Loucy (cell line): ENCODE measurements at regions not wholly inside any gene's neighbourhood (a gene's known extent, or its start where the extent isn't known, plus 50 kb on each side); places are given as distances from the start of the nearest gene placed in this dataset.

ENCODE experiments used
- H2AFZ ChIP-seq: fragments of 200-600 bp; sonication (generic); 2 replicates; pipeline ENCODE4 v1.6.0; 2016; ENCODE audit warnings: antibody characterized with exemption, mild to moderate bottlenecking, low read length, moderate library complexity
- H3F3A ChIP-seq: fragments of 200-600 bp; 2 replicates; pipeline ENCODE4 v1.6.0; 2016; ENCODE audit warnings: antibody characterized with exemption, low read depth, mild to moderate bottlenecking
- H3K27me3 ChIP-seq: fragments of 200-600 bp; sonication (generic); 2 replicates; pipeline ENCODE4 v1.6.1; 2014; ENCODE audit warnings: low read length, mild to moderate bottlenecking; ENCODE audit not compliant: insufficient read depth, poor library complexity, severe bottlenecking
- H3K36me3 ChIP-seq: fragments of 200-600 bp; sonication (generic); 2 replicates; pipeline ENCODE4 v1.6.1; 2016; ENCODE audit warnings: low read length; ENCODE audit not compliant: insufficient read depth
- H3K4me1 ChIP-seq: fragments of 200-600 bp; sonication (generic); 2 replicates; pipeline ENCODE4 v1.5.1; 2014; ENCODE audit warnings: low read length, mild to moderate bottlenecking; ENCODE audit not compliant: insufficient read depth, poor library complexity, severe bottlenecking
- H3K4me2 ChIP-seq: fragments of 200-600 bp; sonication (generic); 2 replicates; pipeline ENCODE4 v1.6.0; 2014; ENCODE audit warnings: antibody characterized with exemption, low read length, low read depth, mild to moderate bottlenecking; ENCODE audit not compliant: poor library complexity, severe bottlenecking
- H3K4me3 ChIP-seq: fragments of 200-600 bp; sonication (generic); 2 replicates; pipeline ENCODE4 v1.5.1; 2014; ENCODE audit warnings: low read length, mild to moderate bottlenecking, mixed read lengths; ENCODE audit not compliant: poor library complexity, severe bottlenecking
- H3K79me2 ChIP-seq: fragments of 200-600 bp; sonication (generic); 2 replicates; pipeline ENCODE4 v1.6.1; 2014; ENCODE audit warnings: low read length; ENCODE audit not compliant: insufficient read depth
- H3K9ac ChIP-seq: fragments of 200-600 bp; sonication (generic); 2 replicates; pipeline ENCODE4 v1.6.0; 2014; ENCODE audit warnings: mild to moderate bottlenecking, low read depth, low read length, moderate library complexity; ENCODE audit not compliant: poor library complexity, severe bottlenecking
- H3K9me2 ChIP-seq: fragments of 200-600 bp; sonication (generic); replicated peaks from 2 replicates; pipeline ENCODE4 v1.6.1; 2016; ENCODE audit warnings: low read depth, low read length, mixed read lengths
- H3K9me3 ChIP-seq: fragments of 200-600 bp; sonication (generic); 2 replicates; pipeline ENCODE4 v1.6.1; 2014; ENCODE audit warnings: mild to moderate bottlenecking, antibody characterized with exemption, low read length, low read depth; ENCODE audit not compliant: insufficient read depth
- H4K20me1 ChIP-seq: fragments of 200-600 bp; sonication (generic); 2 replicates; pipeline ENCODE4 v1.6.0; 2014; ENCODE audit warnings: antibody characterized with exemption, low read length, mild to moderate bottlenecking; ENCODE audit not compliant: insufficient read depth, poor library complexity, severe bottlenecking
- CTCF ChIP-seq: fragments of 200-600 bp; sonication (generic); conservative IDR thresholded peaks from 2 replicates; pipeline ENCODE4 v1.5.1; 2014; ENCODE audit warnings: mild to moderate bottlenecking, antibody characterized with exemption, low read length
- EZH2phosphoT487 ChIP-seq: fragments of 200-600 bp; IDR thresholded peaks from 2 replicates; pipeline ENCODE4 v1.6.1; 2018; ENCODE audit warnings: antibody characterized with exemption, mild to moderate bottlenecking, moderate library complexity, borderline replicate concordance

DNA sequence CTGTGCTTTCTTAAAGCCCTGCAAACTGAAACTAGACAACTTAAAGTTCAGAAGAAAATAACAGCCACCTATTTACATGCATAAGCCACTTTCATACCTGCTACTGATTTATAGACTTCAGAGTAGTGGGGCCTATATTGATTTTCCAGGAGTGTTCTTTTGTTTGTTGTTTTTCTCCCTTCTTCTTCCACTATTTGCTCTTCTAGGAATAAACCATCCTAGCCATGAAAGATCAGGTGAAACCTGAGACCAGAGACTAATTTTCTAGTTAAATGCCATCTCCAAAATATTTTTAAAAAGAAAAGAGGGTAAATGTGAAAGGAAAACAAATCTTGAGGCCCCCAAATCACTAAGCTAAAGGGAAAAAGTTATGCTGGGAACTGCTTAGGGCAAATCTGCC is 72.4 kb upstream of the C1GALT1 start:
- no peak overlapping the region for H3K9ac ChIP-seq
- no peaks in the 10 kb centered on the region for H3K36me3 ChIP-seq
- H3K79me2 ChIP-seq = no peaks in the 10 kb centered on the region
- no peak overlapping the region for H3K4me2 ChIP-seq
- peaks cover 3% of the 10 kb centered on the region for H3K4me1 ChIP-seq
- H2AFZ ChIP-seq = no peak overlapping the region
- H3F3A ChIP-seq = no peaks in the 10 kb centered on the region
- no peaks in the 10 kb centered on the region for H3K9me2 ChIP-seq
- TF ChIP-seq CTCF (no peak), EZH2phosphoT487 (no peak)
- H3K9me3 ChIP-seq = peaks cover 6% of the 10 kb centered on the region; the same call in 1 of the 2 replicates
- H3K27me3 ChIP-seq = no peaks in the 10 kb centered on the region
- no peaks in the 10 kb centered on the region for H4K20me1 ChIP-seq
- no peak overlapping the region for H3K4me3 ChIP-seq

DNA sequence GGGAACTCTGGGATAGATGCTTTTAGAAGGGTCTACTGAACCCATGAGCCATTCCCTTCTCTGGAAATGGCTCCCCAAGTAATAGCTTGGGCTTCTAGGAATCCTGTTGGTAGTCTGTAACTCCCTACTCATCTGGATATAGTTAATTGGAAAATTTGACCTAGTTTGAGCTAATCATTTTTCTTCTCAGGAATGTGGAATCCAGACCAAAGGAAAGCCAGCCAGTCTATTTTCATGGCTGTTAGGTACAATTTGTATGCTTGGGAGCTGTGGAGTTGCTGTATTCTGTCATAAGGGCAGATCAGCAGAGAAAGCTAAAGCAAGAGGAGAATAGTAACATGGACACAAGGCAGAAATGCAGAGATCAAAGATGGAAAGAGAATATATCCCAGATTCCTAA is 71.6 kb upstream of the C1GALT1 start:
- no peaks in the 10 kb centered on the region for H3K27me3 ChIP-seq
- TF ChIP-seq EZH2phosphoT487 = no peak
- no peak for TF ChIP-seq CTCF
- no peaks in the 10 kb centered on the region for H3K9me2 ChIP-seq
- H3K36me3 ChIP-seq = no peaks in the 10 kb centered on the region
- no peaks in the 10 kb centered on the region for H3K79me2 ChIP-seq
- H3K9ac ChIP-seq = no peak overlapping the region
- H3K4me3 ChIP-seq = no peak overlapping the region
- H4K20me1 ChIP-seq = no peaks in the 10 kb centered on the region
- H3K4me2 ChIP-seq = no peak overlapping the region
- H3F3A ChIP-seq = no peaks in the 10 kb centered on the region
- H2AFZ ChIP-seq = no peak overlapping the region
- peaks cover 3% of the 10 kb centered on the region for H3K4me1 ChIP-seq
- peaks cover 6% of the 10 kb centered on the region; the same call in 1 of the 2 replicates for H3K9me3 ChIP-seq

DNA sequence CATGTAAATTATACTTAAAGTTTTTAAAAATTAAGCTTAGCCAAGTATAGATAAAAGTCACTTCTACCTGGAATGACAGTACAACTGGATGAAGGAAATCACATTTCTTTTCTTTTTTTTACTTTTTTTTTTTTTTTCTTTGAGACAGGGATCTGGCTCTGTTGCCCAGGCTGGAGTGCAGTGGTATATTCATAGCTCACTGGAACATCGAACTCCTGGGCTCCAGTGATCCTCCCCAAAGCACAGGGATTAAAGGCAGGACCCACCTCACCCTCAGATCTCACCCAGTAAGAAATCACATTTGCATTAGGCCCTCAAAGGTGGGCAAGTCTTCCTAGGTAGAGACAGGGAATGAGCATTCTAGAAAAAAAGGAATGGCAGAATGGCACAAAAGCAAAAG is 69.5 kb upstream of the C1GALT1 start:
- no peaks in the 10 kb centered on the region for H3F3A ChIP-seq
- H3K9me3 ChIP-seq = peaks cover 6% of the 10 kb centered on the region; the same call in 1 of the 2 replicates
- H3K4me1 ChIP-seq = peaks cover 3% of the 10 kb centered on the region
- H3K36me3 ChIP-seq = no peaks in the 10 kb centered on the region
- TF ChIP-seq EZH2phosphoT487 (no peak), CTCF (no peak)
- H3K27me3 ChIP-seq = no peaks in the 10 kb centered on the region
- H3K9me2 ChIP-seq = no peaks in the 10 kb centered on the region
- no peak overlapping the region for H2AFZ ChIP-seq
- H3K4me2 ChIP-seq = no peak overlapping the region
- H3K9ac ChIP-seq = no peak overlapping the region
- H4K20me1 ChIP-seq = no peaks in the 10 kb centered on the region
- H3K79me2 ChIP-seq = no peaks in the 10 kb centered on the region
- H3K4me3 ChIP-seq = no peak overlapping the region
